HCT116 (cell line): ENCODE measurements at regions not wholly inside any gene's neighbourhood (a gene's known extent, or its start where the extent isn't known, plus 50 kb on each side); places are given as distances from the start of the nearest gene placed in this dataset.

Source experiments
- ATAC-seq: fragments of 200-7000 bp; cut with Tn5 transposase; 2 replicates; pipeline ENCODE4 v1.9.1; 2020; ENCODE audit warnings: mild to moderate bottlenecking, moderate library complexity
- BruUV-seq: library from RNA; stranded (reverse); fragments of 400-500 nt; replicated peaks from 2 replicates; lab custom pipeline; 2021; lab: Mats Ljungman, UMichigan
- CTCF ChIA-PET: fragments of 300-600 bp; sonication (Branson Sonifier 250); formaldehyde crosslinking; loops from one replicate; lab custom pipeline; 2021; ENCODE audit warnings: antibody characterized with exemption; lab: Charles Lee
- POLR2A ChIA-PET: fragments of 300-600, 350-600 bp; sonication (Branson Sonifier 250); formaldehyde crosslinking; loops from one replicate; lab custom pipeline; 2021; ENCODE audit warnings: antibody characterized with exemption; lab: Charles Lee
- RAD21 ChIA-PET, 2 experiments: fragments of 300-600 bp; sonication (Branson Sonifier 250); formaldehyde crosslinking; loops; one replicate each; lab custom pipeline; 2023; ENCODE audit warnings: low total read pairs in 2 of 2; ENCODE audit not compliant: uncharacterized antibody in 2 of 2, unreplicated experiment in 2 of 2, low non-redundant PET in 1 of 2; lab: Charles Lee
- DNase-seq: peaks from one replicate; pipeline ENCODE4 v3.0.0-alpha.2; 2010; ENCODE audit warnings: low read depth, low spot score
- H2AFZ ChIP-seq: fragments of 200-600 bp; shearing (Covaris generic), sonication (generic); 2 replicates; pipeline ENCODE4 v1.6.1; 2017; ENCODE audit warnings: low read depth, mixed run types, mixed read lengths, antibody characterized with exemption, low read length; ENCODE audit not compliant: poor library complexity, severe bottlenecking
- H3K27ac ChIP-seq: 2 replicates; pipeline ENCODE4 v1.5.1; 2012; ENCODE audit warnings: low read depth, low read length
- H3K27me3 ChIP-seq: fragments of 200-600 bp; sonication (generic); 2 replicates; pipeline ENCODE4 v1.6.1; 2016; ENCODE audit warnings: mixed run types, low read length, mixed read lengths; ENCODE audit not compliant: insufficient read depth
- H3K36me3 ChIP-seq, 2 experiments: fragments of 200-500 bp in 1 of 2; fragments of 200-600 bp in 1 of 2; sonication (Bioruptor generic) in 1 of 2; sonication (generic) in 1 of 2; 2 replicates each; pipeline versions ENCODE4 v1.5.1 to v1.6.1; 2014 to 2016; ENCODE audit warnings: low read length in 2 of 2, inconsistent platforms in 1 of 2, mixed read lengths in 1 of 2, mixed run types in 1 of 2; ENCODE audit not compliant: insufficient read depth in 2 of 2, control insufficient read depth in 1 of 2
- H3K4me1 ChIP-seq, 2 experiments: fragments of 200-600 bp in 1 of 2; sonication (generic) in 1 of 2; 2 replicates each; pipeline versions ENCODE4 v1.5.1 to v1.6.1; 2012 to 2017; ENCODE audit warnings: low read length in 2 of 2, inconsistent platforms in 1 of 2, mild to moderate bottlenecking in 1 of 2, mixed read lengths in 1 of 2, mixed run types in 1 of 2, moderate library complexity in 1 of 2; ENCODE audit not compliant: insufficient read depth in 2 of 2, control insufficient read depth in 1 of 2
- H3K4me2 ChIP-seq: fragments of 200-600 bp; sonication (generic); 2 replicates; pipeline ENCODE4 v1.6.1; 2017; ENCODE audit warnings: mixed run types, low read length, mixed read lengths
- H3K4me3 ChIP-seq, 2 experiments: fragments of 200-600 bp in 1 of 2; sonication (generic) in 1 of 2; replicated peaks in 1 of 2; 2 replicates each; pipeline ENCODE4 v1.5.1; 2011 to 2016; ENCODE audit warnings: low read length in 2 of 2, control low read depth in 1 of 2, low read depth in 1 of 2, mild to moderate bottlenecking in 1 of 2, mixed read lengths in 1 of 2, mixed run types in 1 of 2
- H3K79me2 ChIP-seq: fragments of 200-600 bp; sonication (generic); 2 replicates; pipeline ENCODE4 v1.6.1; 2017; ENCODE audit warnings: mild to moderate bottlenecking, mixed run types, low read length, moderate library complexity, mixed read lengths; ENCODE audit not compliant: insufficient read depth
- H3K9ac ChIP-seq: fragments of 200-600 bp; sonication (generic); 2 replicates; pipeline ENCODE4 v1.6.1; 2016; ENCODE audit warnings: low read length, mixed read lengths
- H3K9me2 ChIP-seq: fragments of 200-600 bp; sonication (generic), shearing (Covaris generic); 2 replicates; pipeline ENCODE4 v1.6.1; 2017; ENCODE audit warnings: mixed run types, mild to moderate bottlenecking, moderate library complexity; ENCODE audit not compliant: insufficient read depth
- H3K9me3 ChIP-seq, 2 experiments: fragments of 200-500 bp in 1 of 2; fragments of 200-600 bp in 1 of 2; sonication (Bioruptor generic) in 1 of 2; sonication (generic) in 1 of 2; 2 replicates each; pipeline ENCODE4 v1.6.1; 2014 to 2017; ENCODE audit warnings: low read length in 2 of 2, mixed read lengths in 2 of 2, inconsistent platforms in 1 of 2, low read depth in 1 of 2, mild to moderate bottlenecking in 1 of 2, mixed run types in 1 of 2, moderate library complexity in 1 of 2; ENCODE audit not compliant: control insufficient read depth in 1 of 2, insufficient read depth in 1 of 2
- H4K20me1 ChIP-seq: fragments of 200-600 bp; sonication (generic), shearing (Covaris generic); 2 replicates; pipeline ENCODE4 v1.6.1; 2017; ENCODE audit warnings: mixed run types, mild to moderate bottlenecking, moderate library complexity; ENCODE audit not compliant: insufficient read depth
- ATF3 ChIP-seq: IDR thresholded peaks from 2 replicates; pipeline ENCODE4 v1.6.1; 2012
- CBX3 ChIP-seq: IDR thresholded peaks from 2 replicates; pipeline ENCODE4 v1.6.1; 2012; ENCODE audit warnings: low read depth
- CEBPB ChIP-seq: IDR thresholded peaks from 2 replicates; pipeline ENCODE4 v1.6.1; 2012; ENCODE audit warnings: low read depth
- CTCF ChIP-seq, 3 experiments: fragments of 200-600 bp in 1 of 3; sonication (generic) in 1 of 3; IDR thresholded peaks in 2 of 3; conservative IDR thresholded peaks in 1 of 3; 2 replicates each; pipeline ENCODE4 v1.5.1; 2012 to 2017; ENCODE audit warnings: low read depth in 2 of 3, low read length in 2 of 3, antibody characterized with exemption in 1 of 3, borderline replicate concordance in 1 of 3, control low read depth in 1 of 3, mild to moderate bottlenecking in 1 of 3, mixed read lengths in 1 of 3, mixed run types in 1 of 3, moderate library complexity in 1 of 3; ENCODE audit not compliant: insufficient read depth in 1 of 3
- EZH2 ChIP-seq: fragments of 200-600 bp; sonication (generic); IDR thresholded peaks from 2 replicates; pipeline ENCODE4 v1.6.1; 2017; ENCODE audit warnings: antibody characterized with exemption, mixed run types
- FOSL1 ChIP-seq: IDR thresholded peaks from 2 replicates; pipeline ENCODE4 v1.6.1; 2012; ENCODE audit warnings: low read depth
- MAX ChIP-seq: IDR thresholded peaks from 2 replicates; pipeline ENCODE4 v1.6.1; 2012
- POLR2AphosphoS5 ChIP-seq: IDR thresholded peaks from 2 replicates; pipeline ENCODE4 v1.6.1; 2011; ENCODE audit warnings: mild to moderate bottlenecking, low read depth, low read length, moderate library complexity
- RAD21 ChIP-seq: IDR thresholded peaks from 2 replicates; pipeline ENCODE4 v1.6.1; 2012; ENCODE audit warnings: low read depth, mild to moderate bottlenecking
- REST ChIP-seq: IDR thresholded peaks from 2 replicates; pipeline ENCODE4 v1.6.1; 2012; ENCODE audit warnings: low read depth
- SP1 ChIP-seq: IDR thresholded peaks from 2 replicates; pipeline ENCODE4 v1.6.1; 2012; ENCODE audit warnings: low read depth
- SRF ChIP-seq: IDR thresholded peaks from 2 replicates; pipeline ENCODE4 v1.6.1; 2012; ENCODE audit warnings: low read depth
- TCF7L2 ChIP-seq: IDR thresholded peaks from 2 replicates; pipeline ENCODE4 v1.7.0; 2011; ENCODE audit warnings: borderline replicate concordance, inconsistent platforms; ENCODE audit not compliant: insufficient read depth, insufficient read length; ENCODE audit errors: extremely low read depth
- YY1 ChIP-seq: IDR thresholded peaks from 2 replicates; pipeline ENCODE4 v1.6.1; 2011; ENCODE audit warnings: low read length, low read depth, moderate library complexity, mild to moderate bottlenecking; ENCODE audit not compliant: insufficient replicate concordance; ENCODE audit errors: extremely low read depth
- ZFX ChIP-seq: fragments of 450-650 bp; IDR thresholded peaks from 2 replicates; pipeline ENCODE4 v1.6.1; 2017
- ZNF274 ChIP-seq: fragments of 200-500 bp; sonication (Bioruptor generic); IDR thresholded peaks from 2 replicates; pipeline ENCODE4 v1.6.1; 2014; ENCODE audit warnings: mild to moderate bottlenecking, low read depth, low read length, inconsistent platforms
- intact Hi-C: fragments of 100-400 bp; cut with micrococcal nuclease; formaldehyde crosslinking; loops from 2 replicates; pipeline ENCODE4 v1.10.0; 2022

- RAD21 ChIA-PET = no interaction called here
- no peak overlapping the region for H3K4me2 ChIP-seq
- no peaks in the 10 kb centered on the region for H3K27me3 ChIP-seq
- intact Hi-C loops = no loop called here
- peaks cover 3 to 8% of the 10 kb centered on the region in 2 experiments; a peak in 2 of 4 replicates for H3K9me3 ChIP-seq
- no peaks in the 10 kb centered on the region for H4K20me1 ChIP-seq
- no peak for TF ChIP-seq MAX
- TF ChIP-seq POLR2AphosphoS5 = no peak
- TF ChIP-seq FOSL1 = no peak
- TF ChIP-seq TCF7L2 = no peak
- TF ChIP-seq ZFX = no peak
- TF ChIP-seq, all 23 proteins: peak for 0
- Histone ChIP-seq H3K4me3 (no peak overlapping the region), H2AFZ (no peak overlapping the region), H3K36me3 (no peaks in the 10 kb centered on the region), H3K27ac (no peak overlapping the region), H3K4me1 (no peaks in the 10 kb centered on the region), H3K9ac (no peak overlapping the region), H3K9me2 (no peaks in the 10 kb centered on the region), H3K79me2 (no peaks in the 10 kb centered on the region)
- no peak for DNase-seq
- CTCF ChIA-PET = no interaction called here
- BruUV-seq = no TSS peak
- POLR2A ChIA-PET = no interaction called here
- ATAC-seq = no peak
These were observed 231.7 kb upstream of the ZRANB2 start for GRCh38 chr1:71312545-71312944.

GRCh38 chr1:71311376-71311775, 230.5 kb upstream of the ZRANB2 start:
- Histone ChIP-seq H3K27ac (no peak overlapping the region), H2AFZ (no peak overlapping the region), H3K79me2 (no peaks in the 10 kb centered on the region), H3K36me3 (no peaks in the 10 kb centered on the region), H3K4me3 (no peak overlapping the region), H3K9me3 (peaks cover 3 to 5% of the 10 kb centered on the region in 2 experiments; a peak in 2 of 4 replicates), H3K4me2 (no peak overlapping the region), H3K4me1 (no peaks in the 10 kb centered on the region), H3K27me3 (no peaks in the 10 kb centered on the region), H3K9me2 (no peaks in the 10 kb centered on the region), H3K9ac (no peak overlapping the region), H4K20me1 (no peaks in the 10 kb centered on the region)
- intact Hi-C loops = no loop called here
- ATAC-seq (no peak), DNase-seq (no peak)
- no TSS peak for BruUV-seq
- ChIA-PET CTCF (no interaction called here), RAD21 (no interaction called here), POLR2A (no interaction called here)
- TF ChIP-seq CEBPB (no peak), SRF (no peak), RAD21 (no peak), SP1 (no peak), CBX3 (no peak), ZNF274 (no peak), YY1 (no peak), ATF3 (no peak), POLR2AphosphoS5 (no peak), FOSL1 (no peak), ZFX (no peak), EZH2 (no peak), CTCF (IDR thresholded peaks at IDR 0.05 in 2 of 3, conservative IDR thresholded peaks at IDR 0.05 in 1 of 3; ENCODE audit: borderline replicate concordance in 1 of 3, insufficient read depth in 1 of 3, low read depth in 2 of 3, low read length in 2 of 3) (no peak), REST (no peak)
